ENCODE measurements at regions not wholly inside any gene's neighbourhood (a gene's known extent, or its start where the extent isn't known, plus 50 kb on each side); places are given as distances from the start of the nearest gene placed in this dataset.

DNA sequence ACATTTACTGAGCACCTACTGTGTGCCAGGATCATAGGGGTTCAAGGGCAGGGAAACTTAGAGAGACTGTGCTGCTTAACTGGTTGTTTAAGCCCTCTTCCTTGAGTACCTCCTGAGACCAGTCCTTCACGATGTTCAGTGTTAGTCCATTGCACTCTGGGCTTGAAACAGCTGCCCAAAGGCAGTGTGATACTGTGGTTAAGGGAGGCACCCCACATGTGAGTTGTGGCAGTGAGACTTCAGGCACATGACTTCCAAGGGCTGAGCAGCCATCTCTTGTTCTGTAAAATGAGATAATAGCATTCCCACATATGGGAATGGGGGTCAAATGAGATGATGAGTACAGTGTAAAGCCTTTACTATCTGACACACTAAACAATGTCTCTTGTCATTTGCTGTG lies 75.1 kb downstream of the LINGO1 start:
- no peaks in the 10 kb centered on the region for H4K20me1 ChIP-seq (ENCODE audit: insufficient read depth, low read length)
- no peak overlapping the region for H3K4me3 ChIP-seq (ENCODE audit: low read length)
- H3K27me3 ChIP-seq (ENCODE audit: low read depth, low read length), result no peaks in the 10 kb centered on the region
- H3K79me2 ChIP-seq (ENCODE audit: low read length), result no peaks in the 10 kb centered on the region
- H2AFZ ChIP-seq (ENCODE audit: low read depth, low read length), result no peak overlapping the region
- no peaks in the 10 kb centered on the region for H3K36me3 ChIP-seq (replicated peaks; ENCODE audit: low read depth, low read length)
- TF ChIP-seq EZH2phosphoT487 (IDR thresholded peaks at IDR 0.05; ENCODE audit: low read depth), result no peak
- TF ChIP-seq, protein P1, sequence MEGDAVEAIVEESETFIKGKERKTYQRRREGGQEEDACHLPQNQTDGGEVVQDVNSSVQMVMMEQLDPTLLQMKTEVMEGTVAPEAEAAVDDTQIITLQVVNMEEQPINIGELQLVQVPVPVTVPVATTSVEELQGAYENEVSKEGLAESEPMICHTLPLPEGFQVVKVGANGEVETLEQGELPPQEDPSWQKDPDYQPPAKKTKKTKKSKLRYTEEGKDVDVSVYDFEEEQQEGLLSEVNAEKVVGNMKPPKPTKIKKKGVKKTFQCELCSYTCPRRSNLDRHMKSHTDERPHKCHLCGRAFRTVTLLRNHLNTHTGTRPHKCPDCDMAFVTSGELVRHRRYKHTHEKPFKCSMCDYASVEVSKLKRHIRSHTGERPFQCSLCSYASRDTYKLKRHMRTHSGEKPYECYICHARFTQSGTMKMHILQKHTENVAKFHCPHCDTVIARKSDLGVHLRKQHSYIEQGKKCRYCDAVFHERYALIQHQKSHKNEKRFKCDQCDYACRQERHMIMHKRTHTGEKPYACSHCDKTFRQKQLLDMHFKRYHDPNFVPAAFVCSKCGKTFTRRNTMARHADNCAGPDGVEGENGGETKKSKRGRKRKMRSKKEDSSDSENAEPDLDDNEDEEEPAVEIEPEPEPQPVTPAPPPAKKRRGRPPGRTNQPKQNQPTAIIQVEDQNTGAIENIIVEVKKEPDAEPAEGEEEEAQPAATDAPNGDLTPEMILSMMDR (IDR thresholded peaks at IDR 0.05; ENCODE audit: low read depth, low read length), result no peak
- H3K4me1 ChIP-seq (ENCODE audit: low read length), result no peaks in the 10 kb centered on the region
- H3K9me3 ChIP-seq (ENCODE audit: insufficient read depth, low read length), result no peaks in the 10 kb centered on the region
- no peak overlapping the region for H3K27ac ChIP-seq (ENCODE audit: low read length)
- H3K9ac ChIP-seq (ENCODE audit: low read length), result no peak overlapping the region
- no peak overlapping the region for H3K4me2 ChIP-seq (ENCODE audit: low read length)

DNA sequence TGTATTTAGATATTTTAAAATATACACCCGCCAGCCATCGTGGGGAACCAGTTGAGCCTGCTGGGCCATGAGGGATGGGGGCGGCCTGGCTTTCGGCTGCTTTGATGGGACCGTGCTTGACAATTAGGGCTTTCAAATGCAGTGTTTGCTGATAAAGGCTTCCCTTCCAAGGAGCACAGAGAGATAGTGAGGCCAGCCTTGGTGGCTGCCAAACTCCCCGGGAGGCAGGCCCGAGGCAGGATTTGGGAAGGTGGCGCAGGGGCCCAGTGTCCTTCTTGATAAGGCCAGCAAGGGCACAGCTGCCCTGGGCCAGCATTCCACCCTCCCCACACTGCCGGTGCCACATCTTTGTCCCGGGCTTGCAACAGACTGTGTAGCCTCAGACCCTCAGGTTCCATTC lies 75.6 kb downstream of the LINGO1 start:
- H3K4me2 ChIP-seq (ENCODE audit: low read length), result no peak overlapping the region

DNA sequence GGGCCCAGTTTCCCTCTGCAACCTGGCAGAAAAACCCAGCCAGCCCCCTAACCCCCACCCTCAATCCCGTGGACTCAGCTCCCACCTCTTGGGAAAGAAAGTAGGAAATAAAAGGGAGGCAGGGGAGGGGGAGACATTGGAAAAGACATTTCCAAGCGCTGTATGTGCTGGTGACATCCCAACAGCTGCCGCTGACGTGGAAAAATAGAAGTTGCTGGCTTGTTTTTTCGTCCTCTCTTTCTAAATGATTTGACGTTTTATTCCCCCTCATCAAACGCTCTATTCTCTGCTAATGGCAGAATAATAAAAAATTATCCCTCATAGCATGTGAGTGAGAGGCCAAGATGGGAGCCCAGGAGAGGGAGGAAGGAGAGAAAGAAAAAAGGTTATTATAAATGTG lies 76.1 kb downstream of the LINGO1 start:
- Histone ChIP-seq H3K9me3 (ENCODE audit: insufficient read depth, low read length) (no peaks in the 10 kb centered on the region), H3K27me3 (ENCODE audit: low read depth, low read length) (no peaks in the 10 kb centered on the region), H3K4me2 (ENCODE audit: low read length) (no peak overlapping the region), H3K9ac (ENCODE audit: low read length) (no peak overlapping the region), H3K36me3 (replicated peaks; ENCODE audit: low read depth, low read length) (no peaks in the 10 kb centered on the region), H4K20me1 (ENCODE audit: insufficient read depth, low read length) (no peaks in the 10 kb centered on the region), H2AFZ (ENCODE audit: low read depth, low read length) (no peak overlapping the region), H3K27ac (ENCODE audit: low read length) (no peak overlapping the region), H3K79me2 (ENCODE audit: low read length) (no peaks in the 10 kb centered on the region), H3K4me3 (ENCODE audit: low read length) (no peak overlapping the region), H3K4me1 (ENCODE audit: low read length) (no peaks in the 10 kb centered on the region)
- TF ChIP-seq EZH2phosphoT487 (IDR thresholded peaks at IDR 0.05; ENCODE audit: low read depth), result no peak
- TF ChIP-seq, protein P1 (IDR thresholded peaks at IDR 0.05; ENCODE audit: low read depth, low read length), result no peak

More for the DNA sequence above, 75.6 kb downstream of the LINGO1 start:
- Histone ChIP-seq H3K36me3 (replicated peaks; ENCODE audit: low read depth, low read length) (no peaks in the 10 kb centered on the region), H4K20me1 (ENCODE audit: insufficient read depth, low read length) (no peaks in the 10 kb centered on the region), H3K79me2 (ENCODE audit: low read length) (no peaks in the 10 kb centered on the region), H2AFZ (ENCODE audit: low read depth, low read length) (no peak overlapping the region), H3K9me3 (ENCODE audit: insufficient read depth, low read length) (no peaks in the 10 kb centered on the region), H3K27me3 (ENCODE audit: low read depth, low read length) (no peaks in the 10 kb centered on the region), H3K27ac (ENCODE audit: low read length) (no peak overlapping the region), H3K4me3 (ENCODE audit: low read length) (no peak overlapping the region), H3K4me1 (ENCODE audit: low read length) (no peaks in the 10 kb centered on the region), H3K9ac (ENCODE audit: low read length) (no peak overlapping the region)
- TF ChIP-seq, protein P1 (IDR thresholded peaks at IDR 0.05; ENCODE audit: low read depth, low read length), result no peak
- TF ChIP-seq EZH2phosphoT487 (IDR thresholded peaks at IDR 0.05; ENCODE audit: low read depth), result no peak

DNA sequence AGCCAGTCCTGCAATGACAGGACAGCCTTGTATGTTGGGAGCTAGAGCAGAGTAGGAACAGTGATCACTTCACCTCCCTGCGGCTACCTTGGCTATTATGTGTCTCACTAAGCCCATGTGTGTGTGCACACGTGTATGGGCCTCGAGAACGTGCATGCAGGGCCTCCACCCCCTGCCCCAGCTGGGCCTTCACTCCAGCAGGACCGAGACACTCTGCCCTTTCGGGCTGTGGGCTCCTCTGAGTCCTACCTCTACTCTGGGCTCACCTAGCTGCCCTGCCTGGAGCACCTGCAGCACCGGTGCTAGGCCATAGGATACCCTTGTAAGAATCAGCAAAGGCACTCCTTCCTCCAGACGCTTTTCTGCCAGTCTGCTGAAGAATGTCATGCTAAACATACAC lies 77.5 kb downstream of the LINGO1 start:
- H3K27ac ChIP-seq (ENCODE audit: low read length), result no peak overlapping the region
- H3K4me1 ChIP-seq (ENCODE audit: low read length), result no peaks in the 10 kb centered on the region
- no peak overlapping the region for H3K4me3 ChIP-seq (ENCODE audit: low read length)
- no peaks in the 10 kb centered on the region for H4K20me1 ChIP-seq (ENCODE audit: insufficient read depth, low read length)
- H3K4me2 ChIP-seq (ENCODE audit: low read length), result no peak overlapping the region
- H3K36me3 ChIP-seq (replicated peaks; ENCODE audit: low read depth, low read length), result no peaks in the 10 kb centered on the region
- H2AFZ ChIP-seq (ENCODE audit: low read depth, low read length), result no peak overlapping the region
- no peak overlapping the region for H3K9ac ChIP-seq (ENCODE audit: low read length)
- H3K9me3 ChIP-seq (ENCODE audit: insufficient read depth, low read length), result no peaks in the 10 kb centered on the region
- TF ChIP-seq, protein P1 (IDR thresholded peaks at IDR 0.05; ENCODE audit: low read depth, low read length), result no peak
- no peak for TF ChIP-seq EZH2phosphoT487 (IDR thresholded peaks at IDR 0.05; ENCODE audit: low read depth)
- H3K27me3 ChIP-seq (ENCODE audit: low read depth, low read length), result no peaks in the 10 kb centered on the region
- no peaks in the 10 kb centered on the region for H3K79me2 ChIP-seq (ENCODE audit: low read length)
